Superior temporal gyrus (tissue), 1 donor: ENCODE measurements at regions not wholly inside any gene's neighbourhood (a gene's known extent, or its start where the extent isn't known, plus 50 kb on each side); places are given as distances from the start of the nearest gene placed in this dataset.

Experiments
- DNase-seq: peaks from one replicate; pipeline ENCODE4 v3.0.0-alpha.2; 2016; ENCODE audit errors: extremely low spot score

- no peak for DNase-seq
Measured at GRCh38 chr7:41524876-41525275, 178.0 kb downstream of the INHBA start.

GRCh38 chr7:41520445-41520844, 182.4 kb downstream of the INHBA start:
- no peak for DNase-seq

- DNase-seq, result no peak
Measured at GRCh38 chr7:41517771-41518170, 185.1 kb downstream of the INHBA start.

- DNase-seq, result no peak
Measured at GRCh38 chr7:41508755-41509154, 194.1 kb downstream of the INHBA start.

- no peak for DNase-seq
Measured at GRCh38 chr7:41507686-41508268, 195.1 kb downstream of the INHBA start.

- no peak for DNase-seq
Measured at GRCh38 chr7:41504214-41504980, 198.5 kb downstream of the INHBA start.

GRCh38 chr7:41503438-41503837, 199.5 kb downstream of the INHBA start:
- DNase-seq, result no peak

- no peak for DNase-seq
Measured at GRCh38 chr7:41501466-41501865, 201.4 kb downstream of the INHBA start.

GRCh38 chr7:41501006-41501405, 201.9 kb downstream of the INHBA start:
- no peak for DNase-seq

- DNase-seq, result no peak
Measured at GRCh38 chr7:41492603-41493002, 210.3 kb downstream of the INHBA start.

- no peak for DNase-seq
Measured at GRCh38 chr7:41491883-41492471, 210.9 kb downstream of the INHBA start.

- no peak for DNase-seq
Measured at GRCh38 chr7:41491308-41491707, 211.6 kb downstream of the INHBA start.

GRCh38 chr7:41489885-41490284, 213.0 kb downstream of the INHBA start:
- no peak for DNase-seq

GRCh38 chr7:41487229-41487940, 215.5 kb downstream of the INHBA start:
- no peak for DNase-seq

- DNase-seq, result no peak
Measured at GRCh38 chr7:41481353-41481752, 221.5 kb downstream of the INHBA start.

- no peak for DNase-seq
Measured at GRCh38 chr7:41478187-41478586, 224.7 kb downstream of the INHBA start.

- no peak for DNase-seq
Measured at GRCh38 chr7:41476460-41476803, 226.5 kb downstream of the INHBA start.

GRCh38 chr7:41475801-41476459, 227.0 kb downstream of the INHBA start:
- no peak for DNase-seq

- DNase-seq, result no peak
Measured at GRCh38 chr7:41472427-41473125, 230.3 kb downstream of the INHBA start.

- no peak for DNase-seq
Measured at GRCh38 chr7:41470081-41470480, 232.8 kb downstream of the INHBA start.

GRCh38 chr7:41467596-41467995, 235.3 kb downstream of the INHBA start:
- DNase-seq, result no peak
